ENCODE measurements at regions not wholly inside any gene's neighbourhood (a gene's known extent, or its start where the extent isn't known, plus 50 kb on each side); places are given as distances from the start of the nearest gene placed in this dataset.
"Not testable (repeated sequence)": the region's sequence is repeated elsewhere in the genome, so short reads cannot be mapped to it uniquely, and the experiment has no call there.

DNA sequence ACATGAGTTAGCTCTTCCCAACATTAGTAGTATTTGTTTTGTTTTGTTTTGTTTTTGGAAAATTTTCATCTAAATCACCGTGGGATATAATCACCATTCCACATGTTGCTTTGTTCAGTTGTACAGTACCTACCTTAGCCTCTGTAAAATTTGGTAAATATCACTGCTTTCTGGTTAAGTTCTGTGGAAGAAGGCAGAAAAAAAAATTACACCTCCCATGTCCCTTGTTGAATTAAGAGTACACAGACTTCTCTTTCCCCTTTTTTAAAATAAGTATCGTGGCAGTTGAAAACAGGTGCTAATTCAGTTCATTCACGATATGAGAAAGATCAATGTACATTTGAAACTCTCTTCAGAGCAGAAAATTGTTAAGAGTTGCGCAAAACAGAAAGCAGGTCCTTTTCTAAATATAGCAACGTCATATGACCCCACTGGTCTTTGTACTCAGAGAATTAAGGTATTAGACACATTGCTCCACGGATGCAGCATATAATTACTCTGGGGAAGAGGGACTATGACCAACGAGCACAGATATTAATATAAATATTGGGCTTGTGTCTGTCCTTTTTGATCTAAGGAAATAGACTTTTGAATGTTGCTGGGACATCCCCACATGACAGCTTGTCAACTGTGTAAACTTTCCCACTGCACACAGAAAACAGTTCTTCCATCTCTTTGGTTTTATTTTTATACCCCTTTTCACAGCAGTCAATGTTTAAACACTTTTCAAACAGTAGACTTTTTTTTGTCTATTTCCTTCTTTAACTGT, 58.6 kb upstream of the ZNF217 start:
- Mint-ChIP-seq H3K4me1 (peaks cover 45% of the 10 kb centered on the region), H3K27ac (peak overlapping the region; percentile 95), H3K9me3 (no peaks in the 10 kb centered on the region), H3K36me3 (ENCODE audit: low read depth) (no peaks in the 10 kb centered on the region), H3K27me3 (no peaks in the 10 kb centered on the region), H3K4me3 (peak overlapping the region; percentile 67)
- peak; percentile 34 for DNase-seq
- ChIA-PET CTCF (interaction anchor here (0.6 to 1.4 kb wide), 4 partner anchors 10 to 263 kb away, joined by 3 to 8 read pairs (median 4); no protein-coding TSS in a partner anchor), POLR2A (no interaction called here)

DNA sequence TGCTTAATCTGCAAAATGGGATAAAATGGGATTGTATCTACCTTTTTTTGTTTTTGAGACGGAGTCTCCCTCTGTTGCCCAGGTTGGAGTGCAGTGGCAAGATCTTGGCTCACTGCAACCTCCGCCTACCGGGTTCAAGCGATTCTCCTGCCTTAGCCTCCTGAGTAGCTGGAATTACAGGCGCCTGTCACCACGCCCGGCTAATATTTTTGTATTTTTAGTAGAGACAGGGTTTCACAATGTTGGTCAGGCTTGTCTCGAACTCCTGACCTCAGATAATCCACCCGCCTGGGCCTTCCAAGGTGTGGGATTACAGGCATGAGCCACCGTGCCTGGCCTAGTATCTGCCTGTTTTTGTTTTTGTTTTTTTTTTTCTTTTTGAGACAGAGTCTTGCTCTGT, 55.9 kb upstream of the ZNF217 start:
- H3K36me3 Mint-ChIP-seq (ENCODE audit: low read depth); H3K27me3 Mint-ChIP-seq; POLR2A ChIA-PET: not testable (repeated sequence)

DNA sequence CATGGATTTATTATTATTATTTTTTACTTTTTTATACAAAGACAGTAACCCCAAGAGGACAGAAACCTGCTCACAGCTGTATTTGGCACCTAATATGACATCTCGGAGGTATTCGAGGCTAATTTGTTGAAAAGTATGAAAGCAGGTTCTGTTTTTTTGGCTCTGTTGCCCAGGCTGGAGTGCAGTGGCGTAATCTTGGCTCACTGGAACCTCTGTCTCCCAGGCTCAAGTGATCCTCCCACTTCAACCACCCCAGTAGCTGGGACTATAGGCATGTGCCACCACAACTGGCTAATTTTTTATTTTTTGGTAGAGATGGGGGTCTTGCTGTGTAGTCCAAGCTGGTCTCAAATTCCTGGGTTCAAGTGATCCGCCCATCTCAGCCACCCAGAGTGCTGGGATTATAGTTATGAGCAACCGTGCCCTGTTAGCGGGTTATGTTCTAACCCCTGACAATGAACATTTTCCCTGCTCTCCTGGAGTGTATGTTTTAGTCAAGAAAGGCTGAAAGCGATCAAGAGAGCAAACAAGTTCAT, 53.7 kb upstream of the ZNF217 start:
- Mint-ChIP-seq H3K4me3 (no peak overlapping the region), H3K4me1 (peaks cover 39% of the 10 kb centered on the region), H3K27ac (no peak overlapping the region), H3K27me3 (no peaks in the 10 kb centered on the region), H3K9me3 (no peaks in the 10 kb centered on the region), H3K36me3 (ENCODE audit: low read depth) (no peaks in the 10 kb centered on the region)
- ChIA-PET CTCF (interaction anchor here (0.9 to 1.9 kb wide), 5 partner anchors 11 to 17 kb away, joined by 3 to 5 read pairs (median 4); no protein-coding TSS in a partner anchor), POLR2A (interaction anchor here (0.7 kb wide), 1 partner anchor 292 kb away, joined by 3 read pairs; no protein-coding TSS in a partner anchor)
- no peak for DNase-seq

More for the DNA sequence above, 55.9 kb upstream of the ZNF217 start:
- H3K4me3 Mint-ChIP-seq, H3K27ac Mint-ChIP-seq, DNase-seq, CTCF ChIA-PET, H3K9me3 Mint-ChIP-seq: not testable (repeated sequence)
- H3K4me1 Mint-ChIP-seq, result peaks cover 37% of the 10 kb centered on the region

DNA sequence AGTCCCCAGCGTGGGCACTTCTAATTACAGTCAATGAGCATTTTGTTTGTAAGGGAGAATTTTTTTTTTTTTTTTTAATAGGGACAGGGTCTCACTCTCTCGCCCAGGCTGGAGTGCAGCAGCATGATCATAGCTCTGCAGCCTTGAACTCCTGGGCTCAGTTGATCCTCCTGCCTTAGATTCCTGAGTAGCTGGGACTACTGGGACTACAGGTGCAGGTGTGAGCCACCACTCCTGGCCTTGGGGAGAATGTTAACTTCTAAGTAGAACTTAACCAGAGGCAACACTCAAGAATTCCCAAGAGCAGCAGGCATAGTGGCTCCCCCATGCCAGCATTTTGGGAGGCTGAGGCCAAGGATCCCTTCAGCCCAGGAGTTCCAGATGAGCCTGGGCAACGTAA, 52.9 kb upstream of the ZNF217 start:
- no peak for DNase-seq
- H3K4me3 Mint-ChIP-seq, result no peak overlapping the region
- ChIA-PET POLR2A (interaction anchor here (0.7 kb wide), 1 partner anchor 239 kb away, joined by 6 read pairs; no protein-coding TSS in a partner anchor), CTCF (interaction anchor here (0.7 to 1.9 kb wide), 4 partner anchors 10 to 30 kb away, joined by 3 to 5 read pairs (median 4); no protein-coding TSS in a partner anchor)
- H3K4me1 Mint-ChIP-seq, result peaks cover 38% of the 10 kb centered on the region
- H3K9me3 Mint-ChIP-seq, result no peaks in the 10 kb centered on the region
- no peaks in the 10 kb centered on the region for H3K36me3 Mint-ChIP-seq (ENCODE audit: low read depth)
- no peaks in the 10 kb centered on the region for H3K27me3 Mint-ChIP-seq
- no peak overlapping the region for H3K27ac Mint-ChIP-seq

DNA sequence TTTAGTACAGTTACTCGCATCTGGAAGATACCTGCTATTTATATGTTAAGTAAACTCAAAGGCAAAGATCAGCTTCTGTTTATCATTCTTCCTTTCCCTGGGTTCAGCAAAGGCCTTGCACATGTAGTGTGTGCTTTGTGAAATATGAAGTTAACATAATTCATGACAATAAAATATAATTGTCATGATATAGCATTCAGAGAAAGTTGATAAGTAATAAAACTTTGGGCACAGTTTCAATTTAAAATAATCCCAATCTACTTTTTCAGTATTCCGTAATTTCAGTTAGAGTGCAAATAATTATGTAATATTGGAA, 51.9 kb upstream of the ZNF217 start:
- DNase-seq, result no peak
- peaks cover 46% of the 10 kb centered on the region for H3K4me1 Mint-ChIP-seq
- H3K36me3 Mint-ChIP-seq (ENCODE audit: low read depth), result no peaks in the 10 kb centered on the region
- no peaks in the 10 kb centered on the region for H3K27me3 Mint-ChIP-seq
- no peaks in the 10 kb centered on the region for H3K9me3 Mint-ChIP-seq
- POLR2A ChIA-PET, result no interaction called here
- H3K27ac Mint-ChIP-seq, result no peak overlapping the region
- CTCF ChIA-PET, result interaction anchor here (0.6 to 1.4 kb wide), 2 partner anchors 15 to 51 kb away, joined by 5 read pairs; no protein-coding TSS in a partner anchor
- H3K4me3 Mint-ChIP-seq, result no peak overlapping the region

DNA sequence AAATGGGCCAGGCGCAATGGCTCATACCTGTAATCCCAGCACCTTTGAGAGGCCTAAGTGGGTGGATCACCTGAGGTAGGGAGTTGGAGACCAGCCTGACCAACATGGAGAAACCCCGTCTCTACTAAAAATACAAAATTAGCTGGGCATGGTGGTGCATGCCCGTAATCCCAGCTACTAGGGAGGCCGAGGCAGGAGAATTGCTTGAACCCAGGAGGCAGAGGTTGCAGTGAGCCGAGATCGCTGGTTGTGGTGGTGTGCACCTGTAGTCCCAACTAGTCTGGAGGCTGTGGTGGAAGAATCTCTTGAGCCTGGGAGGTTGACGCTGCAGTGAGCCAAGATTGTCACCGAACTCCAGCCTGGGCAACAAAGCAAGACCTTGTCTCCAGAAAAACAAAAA, 50.5 kb upstream of the ZNF217 start:
- H3K27me3 Mint-ChIP-seq; H3K9me3 Mint-ChIP-seq; CTCF ChIA-PET; POLR2A ChIA-PET; DNase-seq; H3K4me3 Mint-ChIP-seq; H3K36me3 Mint-ChIP-seq (ENCODE audit: low read depth): not testable (repeated sequence)
- H3K4me1 Mint-ChIP-seq, result peaks cover 55% of the 10 kb centered on the region
- H3K27ac Mint-ChIP-seq, result peak overlapping the region; percentile 95

All from activated CD4-positive, alpha-beta T cell treated with anti-CD3 and anti-CD28 coated beads, Interleukin-2, amount 10 ng/mL, durations not matched to agents 7 days and 5 days (primary cell).